HG03432 (cell line): ENCODE measurements at regions not wholly inside any gene's neighbourhood (a gene's known extent, or its start where the extent isn't known, plus 50 kb on each side); places are given as distances from the start of the nearest gene placed in this dataset.
A peak's percentile ranks its signal among the peaks of the same experiment; 100 is the strongest.
"Not testable (repeated sequence)": the region's sequence is repeated elsewhere in the genome, so short reads cannot be mapped to it uniquely, and the experiment has no call there.

Source experiments
- ATAC-seq: cut with Tn5 transposase; IDR thresholded peaks from one replicate; pipeline ENCODE4 v1.9.1; 2021; ENCODE audit warnings: mild to moderate bottlenecking, moderate library complexity; ENCODE audit not compliant: unreplicated experiment

DNA sequence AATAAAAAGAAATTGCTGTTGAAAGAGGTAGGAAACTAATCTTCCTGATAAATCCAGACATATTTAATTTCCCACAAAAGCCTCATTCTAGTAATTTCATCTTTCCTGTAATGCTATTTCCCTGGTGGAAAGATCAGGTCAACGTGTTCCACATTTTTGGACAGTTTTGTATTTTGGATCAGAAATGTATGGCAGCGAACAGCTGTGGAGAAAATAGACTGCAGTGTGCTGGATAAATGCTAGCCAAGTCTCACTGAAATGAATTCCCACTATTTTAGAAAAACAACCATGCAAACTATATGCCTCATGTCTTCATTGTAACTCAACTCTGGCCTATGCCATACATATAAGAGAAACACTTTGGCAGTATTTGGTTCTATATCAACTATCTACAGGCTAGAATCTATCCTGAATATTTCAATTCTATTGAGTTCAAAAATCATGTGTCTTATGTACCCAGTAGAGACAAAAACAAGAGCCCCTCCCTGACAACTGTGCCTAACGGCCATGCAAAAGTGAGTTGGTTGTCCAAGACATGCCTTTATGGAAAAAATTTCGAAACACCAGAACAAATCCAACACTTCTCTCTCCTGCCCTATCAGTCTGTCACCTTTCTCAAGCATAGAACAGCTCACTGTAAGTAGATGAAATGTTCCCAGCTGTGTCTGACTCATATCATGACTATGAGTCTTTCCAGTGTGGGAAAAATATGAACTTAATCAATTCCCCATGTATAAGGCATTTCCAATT is 191.3 kb upstream of the NREP start:
- no peak for ATAC-seq

DNA sequence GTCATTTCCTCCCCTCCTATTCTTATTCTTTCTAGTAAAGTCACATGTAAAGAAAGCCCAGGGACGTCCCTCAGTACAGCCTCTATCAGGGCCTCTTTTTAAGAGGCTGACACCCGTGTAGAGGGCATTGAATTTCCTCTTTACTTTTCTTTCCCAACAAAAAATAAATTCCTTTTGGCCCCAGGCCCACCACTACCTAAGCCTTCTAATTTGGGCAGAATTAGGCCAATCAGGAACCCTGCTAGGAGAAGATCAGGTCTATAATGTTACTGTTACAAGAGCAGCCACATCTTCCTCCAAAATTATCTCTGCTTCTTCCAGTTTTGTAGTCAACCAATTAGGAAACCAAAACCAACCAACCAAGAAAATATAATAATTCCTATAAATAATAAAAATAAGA is 189.6 kb upstream of the NREP start:
- ATAC-seq = no peak

DNA sequence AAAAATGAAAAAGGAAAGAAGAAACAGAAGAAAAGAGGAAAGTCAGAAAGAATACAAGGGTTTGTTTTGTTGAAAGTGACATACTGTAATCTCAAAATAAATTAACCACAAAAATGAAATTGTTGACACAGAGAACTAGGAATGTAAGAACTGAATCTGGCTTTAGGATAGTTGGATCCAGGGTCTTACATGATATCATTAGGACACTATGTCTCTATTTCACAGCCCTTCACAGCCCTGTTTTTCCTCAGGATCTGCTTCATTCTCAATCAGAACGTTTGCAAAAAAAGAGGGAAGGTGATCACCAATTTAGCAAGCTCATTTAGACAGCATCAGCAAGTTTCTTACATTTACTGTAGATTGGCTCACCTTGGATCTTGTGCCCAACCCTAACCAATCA is 188.5 kb upstream of the NREP start:
- no peak for ATAC-seq

DNA sequence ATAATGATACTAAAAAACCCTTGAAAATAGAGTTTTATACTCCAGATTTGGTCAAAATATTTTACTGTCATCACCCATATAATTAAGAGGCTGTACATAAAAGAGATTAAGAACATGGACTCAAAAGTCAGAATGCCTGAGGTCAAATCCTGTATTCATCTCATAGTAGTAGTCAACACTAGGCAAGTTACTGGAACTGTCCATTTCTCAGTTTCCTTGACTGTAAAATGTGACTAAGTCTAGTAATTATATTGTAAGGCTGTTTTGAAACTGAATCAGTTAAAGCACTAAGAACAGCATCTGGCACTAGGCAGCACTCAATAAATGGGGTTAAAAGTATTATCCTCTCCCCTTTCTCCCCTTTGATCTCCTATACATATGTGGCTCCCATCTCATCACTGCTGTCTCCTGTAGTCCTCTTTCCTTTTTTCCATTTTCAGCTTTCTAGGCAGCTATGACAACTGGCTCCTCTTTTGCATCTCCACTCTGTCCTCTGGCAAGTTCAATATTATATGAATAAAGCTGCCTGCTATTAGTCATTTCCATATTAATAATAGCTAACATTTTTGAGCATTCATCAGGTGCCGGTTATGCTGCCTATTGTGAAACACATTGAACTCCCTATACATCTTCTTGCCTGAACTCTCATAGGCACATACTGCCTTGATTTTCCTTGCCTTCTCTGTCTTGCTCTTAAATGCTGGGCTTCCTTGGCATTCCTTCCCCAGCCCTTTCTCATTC is 185.8 kb upstream of the NREP start:
- ATAC-seq = peak; percentile 54

DNA sequence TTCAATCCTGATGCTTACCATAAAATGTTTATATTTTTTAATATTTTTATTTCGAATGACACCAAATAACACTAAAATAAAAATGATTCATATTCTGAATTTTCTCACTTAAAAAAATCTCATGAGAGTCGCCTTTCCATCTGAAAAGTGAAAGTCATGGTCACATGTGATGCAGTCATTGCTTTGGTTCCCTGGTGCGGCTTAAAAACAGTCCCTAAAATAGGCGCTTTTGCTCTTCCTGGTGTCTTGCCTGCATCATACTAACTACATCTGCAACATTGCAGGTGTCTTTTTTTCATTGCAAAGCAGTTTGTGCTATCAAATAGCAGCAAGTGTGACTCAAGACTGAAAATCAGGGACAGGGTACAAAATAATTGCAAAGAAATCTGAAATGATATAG is 185.2 kb upstream of the NREP start:
- ATAC-seq = no peak

DNA sequence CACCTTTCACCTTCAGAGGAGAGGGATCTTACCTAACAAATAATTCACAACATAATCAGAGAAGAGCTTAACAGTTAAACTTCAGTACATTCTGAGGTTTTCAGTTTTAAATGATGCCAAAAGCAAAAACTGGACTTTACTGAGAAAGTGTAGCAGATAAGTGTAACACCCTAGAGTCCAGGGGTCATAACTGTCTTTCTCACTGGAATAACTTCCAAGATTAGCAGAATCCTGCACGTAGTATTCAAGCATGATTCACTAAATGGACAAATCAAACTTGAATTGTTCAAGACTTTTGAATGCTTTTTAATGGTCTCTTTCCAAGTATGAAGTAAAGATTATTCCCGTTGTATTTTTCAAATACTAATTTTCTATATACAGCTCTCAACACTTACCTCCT is 180.1 kb upstream of the NREP start:
- no peak for ATAC-seq

DNA sequence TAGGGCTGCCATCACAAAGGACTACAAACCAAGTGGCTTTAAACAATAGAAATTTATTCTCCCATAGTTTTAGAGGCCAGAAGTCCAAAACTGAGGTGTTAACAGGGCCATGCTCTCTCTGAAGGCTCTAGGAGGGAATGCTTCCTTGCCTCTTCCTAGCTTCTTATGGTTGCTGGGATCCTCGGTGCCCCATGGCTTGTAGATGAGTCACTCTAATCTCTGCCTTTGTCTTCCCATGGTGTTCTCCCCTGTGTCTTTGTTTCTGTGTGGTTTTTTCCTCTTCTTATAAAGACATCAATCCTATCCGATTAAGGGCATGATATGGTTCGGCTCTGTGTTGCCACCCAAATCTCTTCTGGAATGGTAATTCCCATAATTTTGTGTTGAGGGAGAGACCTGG is 178.8 kb upstream of the NREP start:
- ATAC-seq = no peak

DNA sequence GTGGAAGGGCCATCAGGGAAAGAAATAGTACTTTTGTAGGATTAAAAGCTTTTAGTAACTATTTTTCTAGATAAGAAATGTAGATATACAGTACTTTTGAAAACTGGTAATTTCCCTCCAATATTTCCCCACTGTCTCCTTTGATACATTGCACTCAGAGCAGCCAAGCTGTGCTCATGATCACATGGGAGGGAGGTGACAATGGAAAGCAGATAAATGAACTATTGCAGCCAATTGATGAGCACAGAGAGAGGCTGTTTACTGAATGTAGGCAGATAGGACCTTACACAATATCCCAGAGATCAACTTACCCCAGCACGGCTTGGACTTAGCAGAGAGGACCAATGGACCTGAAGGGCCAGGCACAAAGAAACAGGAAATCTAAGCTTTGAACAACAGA is 178.0 kb upstream of the NREP start:
- no peak for ATAC-seq

DNA sequence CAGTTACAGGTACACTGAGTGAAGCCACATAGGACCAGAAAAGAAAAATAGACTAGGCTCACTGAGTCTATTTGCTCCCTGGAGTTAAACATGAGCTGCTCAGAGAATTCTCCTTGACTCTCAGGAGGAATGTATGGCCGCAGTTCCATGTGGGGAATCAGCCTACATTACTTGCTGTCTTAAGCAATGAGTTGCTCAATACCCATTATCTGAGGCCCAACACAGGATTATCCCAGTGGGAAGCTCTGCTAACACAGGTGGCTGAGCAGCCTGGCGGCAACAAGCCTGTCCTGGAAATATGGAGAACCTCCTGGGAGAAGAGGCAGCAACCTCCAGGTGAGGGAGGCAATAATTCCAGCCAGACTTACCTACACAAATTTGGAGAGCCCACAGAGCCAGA is 177.5 kb upstream of the NREP start:
- ATAC-seq = no peak

DNA sequence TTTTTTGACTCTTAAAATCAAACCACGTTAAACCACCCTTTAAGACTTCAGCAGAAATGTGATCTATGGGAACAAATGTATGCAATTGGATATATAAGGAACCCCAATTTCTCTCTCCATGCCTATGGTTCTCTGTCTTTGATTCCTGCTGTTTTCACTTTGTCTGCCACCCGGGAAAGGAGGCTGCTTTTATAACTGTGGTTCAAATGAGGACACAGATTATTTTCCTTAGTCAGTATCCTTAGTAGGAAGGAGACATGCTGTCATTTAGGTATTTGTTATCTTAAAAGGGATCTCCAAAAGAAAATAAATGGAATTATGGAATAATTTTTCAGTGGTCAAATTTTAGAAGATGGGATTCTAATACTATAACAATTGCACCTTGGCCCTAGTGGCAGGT is 176.1 kb upstream of the NREP start:
- no peak for ATAC-seq

DNA sequence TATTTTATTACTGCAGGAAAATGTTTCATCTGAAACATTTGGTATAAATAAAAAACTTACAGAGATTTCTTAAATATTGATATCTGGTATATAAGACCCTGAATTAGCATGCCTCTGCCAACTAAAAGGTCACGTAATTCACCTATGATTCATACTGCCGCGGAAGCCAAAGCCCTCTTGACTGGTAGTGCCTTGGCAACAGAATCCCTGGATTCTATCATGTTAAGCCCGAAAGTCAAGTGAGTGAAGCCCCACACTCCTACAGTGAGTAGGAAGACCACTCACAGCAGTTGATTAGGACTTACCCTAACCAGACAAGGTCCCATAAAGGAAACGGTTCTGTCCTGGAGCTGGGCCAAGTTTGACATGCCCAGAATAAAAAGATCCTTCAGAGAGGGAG is 175.6 kb upstream of the NREP start:
- no peak for ATAC-seq

DNA sequence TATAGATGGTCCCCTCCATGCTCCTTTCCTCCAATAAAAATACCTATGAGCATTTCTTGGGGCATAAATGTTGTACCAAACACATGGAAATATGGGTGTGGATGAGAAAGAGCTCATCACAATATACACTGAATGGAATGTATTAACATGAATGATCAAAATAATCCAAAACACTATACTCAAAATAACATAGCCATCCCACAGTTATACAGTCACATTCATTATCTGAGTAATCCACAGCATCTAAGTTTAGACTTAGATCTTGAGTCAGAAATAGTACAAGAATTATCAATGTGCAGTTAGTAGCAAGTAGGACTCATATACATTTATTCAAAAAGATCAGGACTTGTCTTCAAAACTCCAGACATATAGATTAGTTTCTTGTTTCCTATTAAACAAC is 175.2 kb upstream of the NREP start:
- ATAC-seq = no peak

DNA sequence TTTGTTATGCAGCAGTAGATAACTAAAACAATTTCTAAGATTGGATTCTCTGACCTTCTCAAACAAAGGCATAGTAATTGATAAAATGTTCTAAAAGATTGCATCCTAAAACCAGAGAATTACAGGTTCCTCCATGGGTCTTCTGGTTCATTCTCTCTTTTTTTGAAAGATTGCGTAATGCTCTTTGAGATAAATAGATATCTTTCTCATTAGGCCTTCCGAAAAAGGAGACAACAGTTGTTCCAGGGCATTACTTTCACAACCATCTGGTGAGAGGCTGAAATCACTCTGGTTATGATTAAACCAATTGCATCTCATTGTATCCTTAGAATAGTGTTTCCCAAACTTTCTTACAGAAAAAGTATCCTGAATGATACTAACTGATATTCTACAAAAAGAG is 174.7 kb upstream of the NREP start:
- ATAC-seq = no peak

DNA sequence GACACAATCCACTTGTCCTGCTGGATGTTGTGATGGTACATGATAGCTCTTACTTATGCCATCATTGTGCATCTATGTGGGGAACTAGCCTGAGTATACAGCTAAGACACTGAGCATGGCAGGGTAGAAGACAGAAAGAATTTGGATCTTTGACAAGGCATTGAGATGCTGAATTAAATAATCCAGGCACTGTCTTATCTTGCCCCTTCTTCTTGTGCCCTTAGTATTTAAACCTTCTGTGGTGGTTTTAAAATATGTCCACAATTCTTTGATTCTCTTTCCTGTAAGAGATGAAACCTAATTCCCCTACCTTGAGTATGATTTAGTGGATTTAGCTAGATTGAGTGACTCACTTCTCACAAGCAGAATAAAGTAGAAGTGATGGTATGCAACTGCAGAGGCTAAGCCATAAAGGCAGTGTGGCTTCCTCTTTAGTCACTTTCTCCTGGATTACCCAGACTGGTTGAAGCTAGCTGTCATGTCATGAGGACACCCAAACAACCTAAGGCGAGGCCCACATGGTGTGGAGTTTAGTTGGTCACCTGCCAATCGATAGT is 174.0 kb upstream of the NREP start:
- ATAC-seq = no peak

DNA sequence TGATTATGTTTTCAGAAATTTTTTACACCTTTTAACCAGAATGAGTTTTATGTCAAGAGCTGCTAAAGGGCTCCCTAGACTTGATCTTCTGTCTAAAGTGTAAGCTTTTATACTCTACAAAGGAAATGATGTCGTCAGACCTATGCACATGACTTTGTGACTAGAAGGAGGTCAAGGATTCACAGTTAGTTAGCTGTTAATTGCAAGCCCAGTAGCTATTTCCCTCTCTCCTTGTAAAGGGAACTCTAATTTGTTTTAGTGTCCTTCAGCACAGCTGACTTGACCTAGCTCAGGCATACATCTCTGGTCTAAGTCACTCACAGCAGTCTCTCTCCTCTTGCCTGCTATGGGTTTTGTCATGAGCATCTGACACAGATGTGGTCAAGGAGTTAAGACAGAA is 173.5 kb upstream of the NREP start:
- ATAC-seq = no peak

DNA sequence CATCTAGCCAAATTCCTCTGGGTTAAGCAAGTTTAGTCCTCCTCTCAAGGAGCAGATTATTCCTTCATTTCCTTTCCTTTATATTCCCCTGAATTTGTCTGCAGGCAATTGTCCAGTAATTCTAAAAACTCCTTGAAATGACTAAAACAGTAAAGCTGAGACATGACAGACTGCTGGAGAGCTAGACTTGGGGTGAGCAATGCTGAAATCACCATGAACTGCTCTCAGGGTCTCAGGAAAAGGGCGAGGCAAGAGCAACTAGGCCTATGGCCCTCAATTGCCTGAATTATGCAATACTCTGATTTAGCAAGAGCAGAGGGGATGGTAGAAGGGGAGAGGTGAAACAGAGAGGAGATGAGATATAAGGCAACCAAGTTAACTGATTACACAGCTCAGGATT is 172.9 kb upstream of the NREP start:
- no peak for ATAC-seq

DNA sequence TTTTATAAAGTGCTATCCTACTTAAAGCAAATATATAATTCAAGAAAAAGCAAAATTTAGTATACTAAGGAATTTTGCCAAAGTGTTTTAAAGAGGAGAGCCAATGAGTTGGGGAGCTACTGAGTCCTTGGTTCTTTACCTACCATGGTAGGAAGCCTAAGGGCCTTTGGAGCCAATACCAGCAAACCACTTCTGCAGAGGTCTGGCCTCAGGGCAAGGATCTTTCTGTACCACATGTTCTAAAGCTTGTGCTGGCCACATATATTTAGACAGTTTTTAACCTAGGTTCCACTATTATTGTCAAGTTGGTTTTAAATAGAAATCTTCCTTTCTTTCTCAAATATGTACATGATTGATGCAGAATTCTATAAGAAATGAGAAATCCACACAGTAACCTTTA is 172.3 kb upstream of the NREP start:
- ATAC-seq = no peak

DNA sequence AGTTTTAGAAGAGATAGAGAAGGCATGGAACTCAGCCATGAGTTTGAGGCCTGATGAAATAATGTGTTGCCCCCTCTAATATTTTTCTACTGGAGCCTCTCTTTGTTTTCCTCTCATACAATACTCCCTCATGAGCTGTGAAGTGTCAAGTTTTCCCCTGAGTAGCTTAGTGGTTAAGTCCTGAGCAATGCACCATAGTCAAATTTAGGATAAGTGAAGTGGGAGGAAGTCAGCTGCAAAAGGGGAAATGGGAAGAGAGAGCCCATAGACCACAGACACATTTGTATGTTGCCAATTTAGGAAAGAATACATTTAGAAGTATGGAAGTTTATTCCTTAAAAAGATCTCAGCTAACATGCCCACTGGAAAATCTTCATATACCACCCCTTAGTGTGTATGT is 171.5 kb upstream of the NREP start:
- no peak for ATAC-seq

DNA sequence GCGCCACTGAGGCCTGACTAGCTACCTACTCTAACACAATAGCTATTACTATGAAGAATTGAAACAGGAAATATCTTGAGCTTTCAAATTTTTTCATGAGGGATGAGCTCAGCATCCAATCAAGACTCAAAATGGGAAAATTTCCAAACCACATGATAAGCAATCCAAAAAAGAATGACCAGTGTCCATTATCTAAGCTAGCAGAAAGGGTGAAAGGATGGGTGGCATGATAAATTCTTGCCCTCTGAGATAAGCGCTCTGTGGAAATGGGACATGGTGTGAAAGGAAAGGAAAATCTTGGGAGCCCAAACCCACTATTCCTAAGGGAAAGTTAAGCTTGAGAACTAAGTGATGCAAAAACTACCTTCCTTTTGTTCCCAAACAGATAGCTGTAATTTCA is 170.2 kb upstream of the NREP start:
- ATAC-seq = no peak

DNA sequence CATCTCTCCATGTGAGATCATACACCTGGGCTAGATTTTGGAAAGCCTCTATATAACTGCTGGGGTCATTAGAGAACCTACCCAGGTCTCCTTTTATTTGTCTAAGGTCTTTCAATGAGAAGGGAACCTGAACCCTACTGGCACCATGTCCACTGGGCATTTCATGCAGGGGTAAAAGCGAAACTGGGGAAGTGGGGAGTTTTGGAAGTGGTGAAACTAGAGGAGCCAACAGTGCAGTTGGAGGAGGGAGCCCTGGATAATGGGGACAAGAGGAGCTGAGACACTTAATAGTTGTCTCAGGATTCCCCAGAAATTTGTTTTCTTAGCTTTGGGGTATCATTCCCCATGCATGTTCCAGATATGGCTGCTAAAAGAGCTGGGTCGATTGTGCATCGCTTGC is 169.0 kb upstream of the NREP start:
- no peak for ATAC-seq

DNA sequence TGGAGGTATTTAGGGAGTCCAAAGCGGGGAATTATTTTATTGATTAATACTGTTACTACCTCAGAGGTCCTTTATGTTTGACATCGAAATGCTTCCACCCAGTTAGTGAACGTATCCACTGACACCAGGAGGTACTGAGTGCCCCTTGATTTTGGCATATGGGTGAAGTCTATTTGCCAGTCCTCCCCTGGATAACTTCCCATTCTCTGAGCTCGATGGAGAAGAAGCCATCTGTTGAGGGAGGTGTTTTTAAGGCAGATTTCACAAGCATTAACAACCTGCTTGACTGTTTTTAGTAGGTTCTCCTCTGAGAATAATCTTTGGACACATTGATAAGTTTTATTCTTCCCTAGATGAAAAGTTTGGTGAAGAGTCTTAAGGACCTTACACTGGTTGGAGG is 165.3 kb upstream of the NREP start:
- no peak for ATAC-seq

DNA sequence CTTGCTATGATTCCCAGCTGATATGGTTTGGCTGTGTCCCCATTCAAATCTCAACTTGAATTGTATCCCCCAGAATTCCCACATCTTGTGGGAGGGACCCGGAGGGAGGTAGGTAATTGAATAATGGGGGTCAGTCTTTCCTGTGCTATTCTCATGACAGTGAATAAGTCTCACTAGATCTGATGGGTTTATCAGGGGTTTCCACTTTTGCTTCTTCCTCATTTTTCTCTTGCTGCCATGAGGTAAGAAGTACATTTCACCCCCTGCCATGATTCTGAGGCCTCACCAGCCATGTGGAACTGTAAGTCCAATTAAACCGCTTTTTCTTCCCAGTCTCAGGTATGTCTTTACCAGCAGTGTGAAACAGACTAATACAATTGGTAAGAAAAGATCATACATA is 164.7 kb upstream of the NREP start:
- ATAC-seq = not testable (repeated sequence)
